Brain microvascular endothelial cell (primary cell): ENCODE measurements at regions not wholly inside any gene's neighbourhood (a gene's known extent, or its start where the extent isn't known, plus 50 kb on each side); places are given as distances from the start of the nearest gene placed in this dataset.

Experiments used
- DNase-seq: peaks from one replicate; pipeline ENCODE4 v3.0.0-alpha.2; 2020
- H3K27ac ChIP-seq: fragments of 250-450 bp; sonication (Bioruptor Pico); 2 replicates; pipeline ENCODE4 v1.5.1; 2020; ENCODE audit warnings: mild to moderate bottlenecking, moderate library complexity
- H3K27me3 ChIP-seq: fragments of 250-450 bp; sonication (Bioruptor Pico); replicated peaks from 2 replicates; pipeline ENCODE4 v1.5.1; 2020; ENCODE audit warnings: mild to moderate bottlenecking
- H3K36me3 ChIP-seq: fragments of 250-450 bp; sonication (Bioruptor Pico); replicated peaks from 2 replicates; pipeline ENCODE4 v1.5.1; 2020; ENCODE audit warnings: mild to moderate bottlenecking
- H3K4me3 ChIP-seq: 2 replicates; pipeline ENCODE4 v1.5.1; 2011; ENCODE audit warnings: low read depth, mild to moderate bottlenecking, control low read depth, low read length, moderate library complexity
- in situ Hi-C: cut with HindIII; loops from 2 replicates; pipeline ENCODE4 v1.10.0; 2017; ENCODE audit warnings: low sequenced_read_pairs, low pct_ligation_motif_present
- TF ChIP-seq, protein P1 (sequence below): IDR thresholded peaks from 2 replicates; pipeline ENCODE4 v1.5.1; 2011; ENCODE audit warnings: low read depth, mild to moderate bottlenecking, moderate library complexity, low read length, control low read depth, inconsistent platforms; ENCODE audit errors: missing control alignments

DNA sequence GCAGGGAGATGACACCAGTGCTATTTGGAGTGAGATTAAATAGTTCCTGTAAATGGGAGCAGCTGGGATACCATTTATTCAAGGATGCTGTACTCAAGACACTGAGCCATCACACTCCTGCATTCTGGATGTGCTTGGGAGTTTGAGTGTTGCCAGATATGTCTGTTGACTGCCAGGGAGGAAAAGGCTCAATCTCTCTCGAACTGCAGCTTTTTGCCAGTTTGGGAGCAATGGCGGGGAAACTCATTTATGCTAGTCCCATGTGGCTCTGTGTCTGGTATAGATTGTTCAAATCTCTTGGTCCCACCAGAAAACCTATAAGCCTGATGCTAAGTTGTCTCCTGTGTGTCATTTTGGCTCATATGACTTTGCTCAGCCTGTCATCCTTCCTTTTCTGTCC is 363.6 kb downstream of the WDR72 start:
- H3K4me3 ChIP-seq: no peak overlapping the region
- H3K36me3 ChIP-seq: no peaks in the 10 kb centered on the region
- no peak overlapping the region for H3K27ac ChIP-seq
- TF ChIP-seq, protein P1, sequence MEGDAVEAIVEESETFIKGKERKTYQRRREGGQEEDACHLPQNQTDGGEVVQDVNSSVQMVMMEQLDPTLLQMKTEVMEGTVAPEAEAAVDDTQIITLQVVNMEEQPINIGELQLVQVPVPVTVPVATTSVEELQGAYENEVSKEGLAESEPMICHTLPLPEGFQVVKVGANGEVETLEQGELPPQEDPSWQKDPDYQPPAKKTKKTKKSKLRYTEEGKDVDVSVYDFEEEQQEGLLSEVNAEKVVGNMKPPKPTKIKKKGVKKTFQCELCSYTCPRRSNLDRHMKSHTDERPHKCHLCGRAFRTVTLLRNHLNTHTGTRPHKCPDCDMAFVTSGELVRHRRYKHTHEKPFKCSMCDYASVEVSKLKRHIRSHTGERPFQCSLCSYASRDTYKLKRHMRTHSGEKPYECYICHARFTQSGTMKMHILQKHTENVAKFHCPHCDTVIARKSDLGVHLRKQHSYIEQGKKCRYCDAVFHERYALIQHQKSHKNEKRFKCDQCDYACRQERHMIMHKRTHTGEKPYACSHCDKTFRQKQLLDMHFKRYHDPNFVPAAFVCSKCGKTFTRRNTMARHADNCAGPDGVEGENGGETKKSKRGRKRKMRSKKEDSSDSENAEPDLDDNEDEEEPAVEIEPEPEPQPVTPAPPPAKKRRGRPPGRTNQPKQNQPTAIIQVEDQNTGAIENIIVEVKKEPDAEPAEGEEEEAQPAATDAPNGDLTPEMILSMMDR: no peak
- in situ Hi-C loops: no loop called here
- DNase-seq: no peak
- H3K27me3 ChIP-seq: no peaks in the 10 kb centered on the region

DNA sequence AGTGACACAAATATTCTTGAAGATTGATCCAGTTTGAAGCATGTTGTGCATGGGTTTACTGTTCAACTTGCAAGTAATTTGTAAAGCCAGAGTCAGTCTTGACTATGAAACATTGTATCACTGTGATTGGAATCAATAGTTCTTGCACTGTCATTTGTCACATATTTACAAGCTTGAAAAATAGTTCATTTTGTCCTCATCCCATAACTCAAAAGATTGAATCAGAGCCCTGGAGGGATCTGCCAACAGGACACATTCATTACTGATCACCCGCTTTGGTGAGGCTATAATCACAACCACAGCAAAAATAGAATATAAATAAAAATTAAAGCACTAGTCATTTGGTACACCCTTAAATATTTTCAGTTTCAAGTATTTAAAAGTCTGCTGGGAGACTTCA is 368.9 kb downstream of the WDR72 start:
- no peak for DNase-seq
- TF ChIP-seq, protein P1: no peak
- Histone ChIP-seq H3K4me3 (no peak overlapping the region), H3K27me3 (no peaks in the 10 kb centered on the region), H3K36me3 (no peaks in the 10 kb centered on the region), H3K27ac (no peak overlapping the region)
- in situ Hi-C loops: no loop called here

DNA sequence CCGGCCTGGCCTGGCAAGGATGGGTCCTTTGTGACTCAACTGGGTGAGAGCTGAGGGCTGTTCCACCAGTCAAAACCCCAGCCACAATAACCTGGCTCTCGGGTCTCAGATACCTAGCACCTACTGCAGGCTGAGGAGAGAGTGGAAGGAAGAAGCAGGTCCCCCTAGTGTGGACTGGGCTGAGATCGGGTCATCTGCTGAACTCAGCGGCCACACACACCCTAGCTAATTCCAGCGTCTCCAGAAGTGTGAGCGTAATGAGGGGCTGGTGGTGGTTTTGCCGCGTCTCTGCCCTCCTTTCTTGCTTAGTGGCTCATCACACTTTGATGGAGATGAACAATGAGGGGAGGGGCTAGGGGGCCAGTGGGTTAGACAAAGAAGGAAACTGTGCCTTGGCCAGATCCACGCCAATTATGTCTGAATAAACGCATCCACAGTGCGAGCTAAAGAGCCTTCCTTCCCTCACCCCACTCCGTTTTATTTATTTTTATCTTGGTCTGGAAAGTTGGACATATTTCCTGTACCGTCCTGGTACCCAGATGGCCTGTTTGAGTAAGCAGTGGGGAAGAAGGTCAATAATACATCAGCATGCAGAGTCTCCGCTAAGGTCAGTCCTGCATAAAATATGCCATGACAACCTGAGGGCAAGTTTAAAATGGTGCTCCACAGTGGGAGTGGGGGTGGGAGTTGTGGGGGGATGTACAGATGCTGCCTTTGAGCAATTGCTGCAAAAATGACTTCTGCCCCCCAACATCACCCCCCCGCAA is 370.0 kb downstream of the WDR72 start:
- Histone ChIP-seq H3K36me3 (no peaks in the 10 kb centered on the region), H3K4me3 (no peak overlapping the region), H3K27me3 (no peaks in the 10 kb centered on the region), H3K27ac (no peak overlapping the region)
- in situ Hi-C loops: no loop called here
- DNase-seq: no peak
- TF ChIP-seq, protein P1: no peak

- in situ Hi-C loops: no loop called here
- Histone ChIP-seq H3K36me3 (no peaks in the 10 kb centered on the region), H3K27me3 (no peaks in the 10 kb centered on the region), H3K4me3 (no peak overlapping the region), H3K27ac (no peak overlapping the region)
- no peak for DNase-seq
- TF ChIP-seq, protein P1: peak; percentile 58
Measured at GRCh38 chr15:53384417-53384816, 375.0 kb downstream of the WDR72 start.

- TF ChIP-seq, protein P1: no peak
- in situ Hi-C loops: no loop called here
- no peak for DNase-seq
- Histone ChIP-seq H3K27ac (no peak overlapping the region), H3K4me3 (no peak overlapping the region), H3K36me3 (no peaks in the 10 kb centered on the region), H3K27me3 (no peaks in the 10 kb centered on the region)
Measured at GRCh38 chr15:53378096-53378800, 381.2 kb downstream of the WDR72 start.
